ENCODE measurements at regions not wholly inside any gene's neighbourhood (a gene's known extent, or its start where the extent isn't known, plus 50 kb on each side); places are given as distances from the start of the nearest gene placed in this dataset.

DNA sequence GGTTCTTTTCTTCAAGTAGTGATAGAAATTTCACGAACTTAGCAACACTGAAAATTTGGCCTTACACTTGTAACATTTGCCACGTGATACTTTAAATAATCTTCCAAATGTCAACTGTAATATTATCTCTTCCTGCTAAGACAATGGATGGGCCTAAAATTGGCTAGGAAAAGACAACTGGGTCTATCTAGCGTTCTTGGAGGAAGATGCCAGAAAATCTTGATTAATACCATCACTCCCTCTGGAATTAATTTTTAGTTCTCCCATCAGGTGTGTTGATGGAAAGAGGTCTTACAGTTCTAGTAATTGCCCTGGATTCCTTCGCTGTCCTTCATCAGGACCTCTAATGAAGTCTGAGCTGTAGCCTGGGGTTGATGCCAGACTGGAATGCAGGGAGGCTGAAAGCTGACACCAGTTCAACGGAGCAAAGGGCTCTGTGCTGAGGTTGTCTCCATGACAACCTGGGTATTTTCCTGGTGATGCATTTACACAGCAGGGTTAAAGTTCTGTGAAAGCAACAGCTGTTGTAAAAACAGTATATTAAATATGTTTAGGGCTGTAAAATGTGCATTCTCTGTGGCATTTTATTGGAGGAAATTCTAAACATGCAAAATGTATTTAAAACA lies 92.3 kb downstream of the GAS1 start:
- CTCF ChIA-PET (ENCODE audit: low intra/inter-chr PET ratio, low total read pairs): no interaction called here
- DNase-seq (ENCODE audit: low spot score): peak; percentile 58
- H3K9ac ChIP-seq (ENCODE audit: insufficient read depth, low read depth, low read length): no peak overlapping the region
- H3K9me3 ChIP-seq (ENCODE audit: low read length): no peaks in the 10 kb centered on the region
- intact Hi-C loops (cut with micrococcal nuclease; ENCODE audit: unreplicated experiment) (no loop called here), in situ Hi-C loops (cut with HindIII; ENCODE audit: extremely low pct_ligation_motif_present, low pct_unique_long_range_greater_than_20kb) (no loop called here)
- no peaks in the 10 kb centered on the region for H4K20me1 ChIP-seq (ENCODE audit: insufficient read depth, low read length)
- H3K36me3 ChIP-seq (replicated peaks in 1 of 2; ENCODE audit: control insufficient read depth in 1 of 2, insufficient read depth in 2 of 2, low read length in 2 of 2): no peaks in the 10 kb centered on the region
- WGBS (ENCODE audit: low lambda C conversion rate): 2% methylated on average over 5 of the region's 5 CpGs
- H3K27me3 ChIP-seq (ENCODE audit: control insufficient read depth in 1 of 2, insufficient read depth in 2 of 2, low read length in 2 of 2): no peaks in the 10 kb centered on the region
- H3K27ac ChIP-seq (ENCODE audit: extremely low read length, insufficient read depth, low read length): no peak overlapping the region
- BruUV-seq (replicated peaks): no TSS peak
- peaks cover 16% of the 10 kb centered on the region for H3K4me1 ChIP-seq (ENCODE audit: insufficient read depth, low read length)
- POLR2A ChIA-PET: no interaction called here
- FAIRE-seq: peak; percentile 64
- no peak overlapping the region for H3K4me2 ChIP-seq (ENCODE audit: low read depth, low read length)
- H2AFZ ChIP-seq (ENCODE audit: low read length): no peak overlapping the region
- ATAC-seq: peak; percentile 100
- H3K4me3 ChIP-seq (replicated peaks in 1 of 3; ENCODE audit: insufficient read depth in 1 of 3, low read depth in 2 of 3, low read length in 3 of 3): no peak overlapping the region
- H3K79me2 ChIP-seq (ENCODE audit: insufficient read depth, low read length): no peaks in the 10 kb centered on the region
- TF ChIP-seq HDAC1 (CRISPR knock-in tag; IDR thresholded peaks at IDR 0.05): 0 out of 2 replicates have a peak, but pooled peaks have one; percentile 31
- TF ChIP-seq TFAP4 (IDR thresholded peaks at IDR 0.05; ENCODE audit: borderline replicate concordance, low read depth): peak; percentile 43; the same call in 1 of the 2 replicates
- TF ChIP-seq SIX1 (CRISPR knock-in tag; IDR thresholded peaks at IDR 0.05; ENCODE audit: borderline replicate concordance): peak; percentile 96
- no peak for TF ChIP-seq ZNF101 (CRISPR knock-in tag; IDR thresholded peaks at IDR 0.05; ENCODE audit: borderline replicate concordance, low read depth)
- no peak for TF ChIP-seq DNMT3B (CRISPR knock-in tag; conservative IDR thresholded peaks at IDR 0.05)
- peak; percentile 65 for TF ChIP-seq HNF4A (CRISPR knock-in tag; IDR thresholded peaks at IDR 0.05)
- TF ChIP-seq POLR2AphosphoS5 (IDR thresholded peaks at IDR 0.05; ENCODE audit: low read depth, low read length): no peak
- TF ChIP-seq, protein P1, sequence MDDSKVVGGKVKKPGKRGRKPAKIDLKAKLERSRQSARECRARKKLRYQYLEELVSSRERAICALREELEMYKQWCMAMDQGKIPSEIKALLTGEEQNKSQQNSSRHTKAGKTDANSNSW (CRISPR knock-in tag; IDR thresholded peaks at IDR 0.05; ENCODE audit: borderline replicate concordance): no peak
- peak; percentile 46; the same call in 1 of the 2 replicates for TF ChIP-seq ZNF652 (CRISPR knock-in tag; IDR thresholded peaks at IDR 0.05; ENCODE audit: borderline replicate concordance, low read depth)
- no peak for TF ChIP-seq ATRX (CRISPR knock-in tag; IDR thresholded peaks at IDR 0.05; ENCODE audit: borderline replicate concordance)
- no peak for TF ChIP-seq RBAK (CRISPR knock-in tag; IDR thresholded peaks at IDR 0.05)
- peak; percentile 48; the same call in 1 of the 3 replicates for TF ChIP-seq MXI1 (IDR thresholded peaks at IDR 0.05; ENCODE audit: borderline replicate concordance, low read depth, low read length)
- TF ChIP-seq, protein P2, sequence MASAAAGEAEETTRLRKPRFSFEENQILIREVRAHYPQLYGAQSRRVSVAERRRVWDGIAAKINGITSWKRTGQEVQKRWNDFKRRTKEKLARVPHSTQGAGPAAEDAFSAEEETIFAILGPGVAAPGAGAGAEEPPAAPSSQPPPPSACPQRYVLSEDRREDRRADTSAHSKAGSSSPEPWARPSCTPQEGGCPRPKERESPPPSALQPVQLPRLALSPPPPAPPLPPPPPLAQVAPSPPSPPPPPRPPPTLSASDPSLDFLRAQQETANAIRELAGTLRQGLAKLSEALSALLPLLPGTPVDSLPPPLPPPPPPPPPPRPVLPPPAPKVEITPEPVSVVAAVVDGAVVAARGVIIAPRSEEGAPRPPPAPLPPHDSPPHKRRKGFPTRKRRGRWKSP (CRISPR knock-in tag; IDR thresholded peaks at IDR 0.05): no peak
- no peak for TF ChIP-seq ZNF557 (CRISPR knock-in tag; IDR thresholded peaks at IDR 0.05)
- TF ChIP-seq TEAD3 (CRISPR knock-in tag; optimal IDR thresholded peaks at IDR 0.05; ENCODE audit: borderline replicate concordance): peak; percentile 91
- peak; percentile 51; the same call in 1 of the 2 replicates for TF ChIP-seq HNF4G (IDR thresholded peaks at IDR 0.05; ENCODE audit: borderline replicate concordance, low read depth, low read length)
- no peak for TF ChIP-seq HNF4G (CRISPR knock-in tag; IDR thresholded peaks at IDR 0.05; ENCODE audit: borderline replicate concordance, low read depth)
- TF ChIP-seq PAXIP1 (CRISPR knock-in tag; conservative IDR thresholded peaks at IDR 0.05): peak; percentile 53
- TF ChIP-seq ZNF781 (CRISPR knock-in tag; IDR thresholded peaks at IDR 0.05; ENCODE audit: borderline replicate concordance, not compliant biosample characterization): no peak

Data from HepG2 (cell line).